Right lobe of liver (tissue), 6 donors: ENCODE measurements at regions not wholly inside any gene's neighbourhood (a gene's known extent, or its start where the extent isn't known, plus 50 kb on each side); places are given as distances from the start of the nearest gene placed in this dataset.
"Not testable (repeated sequence)": the region's sequence is repeated elsewhere in the genome, so short reads cannot be mapped to it uniquely, and the experiment has no call there.

ENCODE experiments used
- ATAC-seq, 4 donors: fragments of 200-7000 bp; cut with Tn5 transposase; one replicate each; pipeline ENCODE4 v1.9.1; 2020; ENCODE audit warnings: mild to moderate bottlenecking in 4 of 4, moderate library complexity in 4 of 4
- DNase-seq, 3 donors: peaks; one replicate each; pipeline ENCODE4 v3.0.0-alpha.2; 2020
- H3K27ac ChIP-seq, 3 donors: fragments of 200-600 bp; one replicate each; pipeline ENCODE4 v1.8.0; 2022
- H3K27me3 ChIP-seq, 2 donors: fragments of 200-600 bp; one replicate each; pipeline ENCODE4 v1.8.0; 2022
- H3K36me3 ChIP-seq, 4 donors: fragments of 200-600 bp; sonication (generic) in 1 of 4; one replicate each; pipeline versions ENCODE4 v1.5.1 to v1.8.0; 2017 to 2022; ENCODE audit warnings: control low read depth in 1 of 4
- H3K4me1 ChIP-seq, 4 donors: fragments of 200-600 bp; sonication (generic) in 1 of 4; one replicate each; pipeline versions ENCODE4 v1.5.1 to v1.8.0; 2017 to 2022; ENCODE audit warnings: control low read depth in 1 of 4
- H3K4me3 ChIP-seq, 3 donors: fragments of 200-600 bp; one replicate each; pipeline ENCODE4 v1.8.0; 2022
- H3K9me3 ChIP-seq, 4 donors: fragments of 200-600 bp; sonication (generic) in 1 of 4; one replicate each; pipeline versions ENCODE4 v1.5.1 to v1.8.0; 2017 to 2022; ENCODE audit warnings: control low read depth in 1 of 4
- CTCF ChIP-seq, 4 donors: fragments of 200-600 bp in 3 of 4; fragments of 450-650 bp in 1 of 4; IDR thresholded peaks; one replicate each; pipeline versions ENCODE4 v1.5.1 to v1.8.0; 2016 to 2022; ENCODE audit warnings: antibody characterized with exemption in 4 of 4, mild to moderate bottlenecking in 2 of 4
- POLR2A ChIP-seq: fragments of 450-650 bp; IDR thresholded peaks from one replicate; pipeline ENCODE4 v1.6.1; 2017; ENCODE audit warnings: antibody characterized with exemption, mild to moderate bottlenecking
- WGBS: methylation state at CpG from one replicate; pipeline ENCODE4 v1.1.6; 2018; ENCODE audit warnings: low coverage, low lambda C conversion rate; ENCODE audit not compliant: insufficient coverage; ENCODE audit errors: missing lambda C conversion rate; 5-methylcytosine and 5-hydroxymethylcytosine counted together
- intact Hi-C, 2 donors: fragments of 100-400 bp; cut with DNase I; formaldehyde crosslinking; loops; one replicate each; pipeline versions ENCODE4 v1.11.2 to v1.14.1; 2022
- donor health status: DM: no; HTN: yes; CAD: no.
- donor health status: DM: no; HTN: no; CAD: no.
- donor health status: DM: no; HTN: no; CAD: no.
- donor health status: DM: no; HTN: yes; CAD: no.
- donor health status: DM: no; HTN: yes; CAD: no.

- 60% methylated on average over 2 of the region's 2 CpGs for WGBS
- intact Hi-C loops = no loop called here
Observed at GRCh38 chr2:210928714-210929113, 372.3 kb downstream of the CPS1 start.

GRCh38 chr2:210938228-210938627 lies 381.8 kb downstream of the CPS1 start:
- intact Hi-C loops = no loop called here
- no peak overlapping the region for H3K4me3 ChIP-seq
- no peaks in the 10 kb centered on the region for H3K9me3 ChIP-seq
- DNase-seq = no peak
- TF ChIP-seq CTCF (IDR thresholded peaks at IDR 0.05) (no peak), POLR2A (no peak)
- no peaks in the 10 kb centered on the region for H3K4me1 ChIP-seq
- ATAC-seq = no peak
- H3K36me3 ChIP-seq = no peaks in the 10 kb centered on the region
- WGBS = 66% methylated on average over 3 of the region's 3 CpGs
- H3K27ac ChIP-seq = no peak overlapping the region
- H3K27me3 ChIP-seq = no peaks in the 10 kb centered on the region

More at GRCh38 chr2:210928714-210929113, 372.3 kb downstream of the CPS1 start:
- no peak for DNase-seq
- no peak for ATAC-seq
- no peak for TF ChIP-seq CTCF (IDR thresholded peaks at IDR 0.05)
- no peak for TF ChIP-seq POLR2A
- no peaks in the 10 kb centered on the region for H3K36me3 ChIP-seq
- H3K27ac ChIP-seq = no peak overlapping the region
- H3K4me1 ChIP-seq = no peaks in the 10 kb centered on the region
- no peak overlapping the region for H3K4me3 ChIP-seq
- H3K9me3 ChIP-seq = no peaks in the 10 kb centered on the region
- H3K27me3 ChIP-seq = no peaks in the 10 kb centered on the region

GRCh38 chr2:210946395-210946794 lies 390.0 kb downstream of the CPS1 start:
- ATAC-seq (no peak), DNase-seq (no peak)
- Histone ChIP-seq H3K27me3 (no peaks in the 10 kb centered on the region), H3K36me3 (no peaks in the 10 kb centered on the region), H3K9me3 (no peaks in the 10 kb centered on the region), H3K27ac (no peak overlapping the region), H3K4me3 (no peak overlapping the region), H3K4me1 (no peaks in the 10 kb centered on the region)
- TF ChIP-seq POLR2A = no peak
- no peak for TF ChIP-seq CTCF (IDR thresholded peaks at IDR 0.05)
- 55% methylated on average over 2 of the region's 2 CpGs for WGBS
- intact Hi-C loops = no loop called here

- H3K36me3 ChIP-seq, intact Hi-C loops, H3K27me3 ChIP-seq, H3K4me3 ChIP-seq, ATAC-seq, H3K9me3 ChIP-seq, H3K4me1 ChIP-seq, DNase-seq, H3K27ac ChIP-seq: not testable (repeated sequence)
- WGBS = no CpG with 5 or more reads among the region's 41 CpGs
Observed at GRCh38 chr2:210950434-210951060, 394.1 kb downstream of the CPS1 start.

DNA sequence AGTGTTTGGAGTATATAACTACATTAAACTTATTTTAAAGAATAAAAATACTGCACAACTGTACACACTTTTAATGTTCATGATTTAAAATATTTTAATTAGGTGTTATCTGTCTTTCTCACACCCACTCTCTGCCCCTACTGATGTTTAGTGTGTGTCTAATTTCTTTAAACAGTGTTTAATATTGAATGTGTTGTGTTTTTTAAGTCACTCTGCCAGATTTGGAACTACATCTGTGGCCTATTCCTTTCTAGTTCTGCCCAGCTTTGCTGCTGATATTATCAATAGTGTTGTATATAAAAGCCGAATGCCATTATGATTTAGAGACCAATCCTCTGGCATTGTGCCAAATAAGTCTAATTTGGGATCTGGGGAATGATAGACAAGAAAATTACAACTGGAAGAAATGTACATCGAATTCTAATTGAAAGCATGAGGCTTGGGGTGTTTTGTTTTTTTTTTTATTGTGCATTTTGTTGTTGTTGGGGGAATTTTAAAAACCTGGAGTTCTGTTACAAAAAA lies 398.0 kb downstream of the CPS1 start:
- H3K27ac ChIP-seq = no peak overlapping the region
- H3K27me3 ChIP-seq = no peaks in the 10 kb centered on the region
- DNase-seq (no peak), ATAC-seq (no peak)
- TF ChIP-seq CTCF (IDR thresholded peaks at IDR 0.05) = no peak
- intact Hi-C loops = no loop called here
- H3K36me3 ChIP-seq = no peaks in the 10 kb centered on the region
- H3K4me3 ChIP-seq = no peak overlapping the region
- no peaks in the 10 kb centered on the region for H3K4me1 ChIP-seq
- 33% methylated on average over 2 of the region's 2 CpGs for WGBS
- H3K9me3 ChIP-seq = no peaks in the 10 kb centered on the region
